ENCODE measurements at regions not wholly inside any gene's neighbourhood (a gene's known extent, or its start where the extent isn't known, plus 50 kb on each side); places are given as distances from the start of the nearest gene placed in this dataset.

DNA sequence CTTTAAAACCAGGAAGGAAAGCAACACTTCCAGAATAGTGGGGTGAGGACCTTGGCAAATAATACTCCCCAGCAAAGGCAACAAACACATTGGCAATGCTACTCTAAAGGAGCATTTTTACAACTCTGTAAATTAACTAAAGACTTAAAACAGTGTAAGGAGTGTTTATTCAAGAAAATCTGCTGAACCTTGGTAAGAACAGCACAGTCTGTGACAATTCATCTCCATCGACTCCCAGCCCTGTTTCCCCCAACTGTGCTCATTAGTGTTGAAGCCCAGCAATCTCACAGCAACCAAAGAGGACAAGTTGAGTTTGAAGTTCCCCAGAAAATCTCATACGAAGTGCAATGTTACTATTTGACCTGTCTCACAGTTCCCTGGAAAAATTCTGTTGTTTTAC is 884.9 kb downstream of the C6orf118 start:
- DNase-seq: no peak

DNA sequence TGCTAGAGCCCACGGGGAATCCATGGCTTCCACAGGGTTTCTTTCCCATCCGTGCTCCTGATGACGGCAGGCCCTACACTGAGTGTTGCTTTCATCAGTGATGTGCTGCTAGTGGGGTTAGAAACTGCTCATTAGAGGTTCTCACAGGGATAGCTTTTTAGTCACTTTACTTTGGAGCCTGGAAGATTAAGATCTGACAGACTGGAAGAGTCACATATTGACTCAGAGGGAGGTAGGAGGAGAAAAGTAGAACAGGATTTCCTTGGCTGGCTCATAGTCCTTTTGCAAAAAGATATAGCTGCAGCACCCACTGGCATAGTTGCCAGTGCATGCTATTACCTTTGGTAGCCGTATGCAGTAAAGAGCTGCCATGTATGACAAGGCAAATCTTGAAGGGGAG is 890.3 kb downstream of the C6orf118 start:
- no peak for DNase-seq

DNA sequence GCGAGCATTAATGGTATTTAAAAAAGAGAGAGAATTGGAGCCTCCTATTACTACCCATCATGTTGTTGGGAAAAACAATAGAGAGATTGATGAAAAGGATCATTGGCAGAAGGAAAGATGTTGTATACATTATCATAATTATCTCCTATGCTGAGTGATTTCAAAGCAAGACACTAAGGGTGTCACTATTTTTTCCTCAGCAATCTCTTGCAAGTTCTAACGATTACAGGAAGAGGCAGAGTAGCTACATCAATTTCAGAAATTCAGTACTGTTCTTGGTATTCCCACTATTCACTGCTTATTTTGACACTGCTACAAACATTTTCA is 891.2 kb downstream of the C6orf118 start:
- DNase-seq: no peak

DNA sequence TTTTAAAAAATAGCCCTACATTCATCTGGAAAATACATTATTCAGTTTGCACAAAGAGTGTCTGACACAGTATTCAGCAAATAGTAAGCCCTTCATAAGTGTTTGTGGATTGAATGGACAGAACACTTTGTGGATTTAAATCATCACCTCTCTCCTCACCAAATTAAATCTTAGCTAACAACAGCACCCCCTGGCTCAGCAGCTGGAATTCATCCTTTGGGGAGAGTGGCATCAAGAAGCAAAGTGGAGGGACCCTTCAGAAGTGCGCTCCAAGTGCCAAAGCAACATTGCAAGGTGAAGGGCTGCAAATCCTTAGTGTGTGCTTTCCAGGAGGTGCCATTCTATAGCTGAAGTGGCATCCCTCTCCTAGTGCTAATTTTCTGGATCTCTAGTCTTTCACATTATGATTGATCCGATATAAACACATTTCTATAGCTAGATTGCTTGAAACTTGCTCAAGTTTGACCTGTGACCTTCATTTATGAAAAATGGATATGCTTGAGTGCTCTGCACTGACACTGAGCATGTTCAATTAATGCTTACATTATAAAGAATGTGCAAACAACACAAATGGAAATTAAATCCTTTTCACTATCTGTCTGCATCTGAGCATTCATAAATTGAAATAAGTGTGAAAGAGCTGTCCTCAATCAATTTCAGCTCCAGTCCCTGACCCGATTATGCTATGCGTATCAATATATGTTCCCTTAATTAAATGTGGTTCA is 891.7 kb downstream of the C6orf118 start:
- DNase-seq: no peak

DNA sequence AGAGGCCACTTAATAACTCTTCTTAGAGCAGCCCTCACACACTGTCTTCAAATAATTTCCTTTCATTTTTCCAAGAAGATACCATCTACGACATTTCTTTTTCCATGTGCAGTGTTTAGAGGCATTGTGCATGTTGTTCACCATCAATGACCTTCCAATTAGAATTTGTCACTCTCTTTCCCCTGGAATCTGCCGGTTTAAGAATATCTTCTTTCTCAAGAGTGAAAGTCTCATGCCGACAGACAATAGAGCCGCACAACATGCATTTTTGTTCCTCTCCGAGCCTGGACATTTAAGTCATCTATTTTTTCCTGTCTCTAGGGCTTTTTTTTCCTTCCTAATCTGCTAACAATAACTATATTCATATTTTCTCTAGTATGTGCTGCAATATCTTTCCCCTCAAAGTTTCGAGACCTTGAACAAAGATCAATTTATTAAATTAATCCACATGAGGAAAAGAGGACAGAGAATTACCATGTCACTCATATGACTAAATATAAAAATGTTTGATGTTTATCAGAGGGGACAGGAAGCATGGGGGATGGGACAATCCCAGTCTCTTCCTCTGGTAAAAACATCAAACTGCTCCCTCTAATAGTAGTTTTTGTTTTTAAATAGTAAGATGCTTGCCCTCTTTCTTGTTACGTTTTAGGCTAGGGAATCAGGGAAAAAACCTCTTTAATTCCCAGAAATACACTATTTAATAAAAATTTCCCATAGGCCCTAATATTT is 893.4 kb downstream of the C6orf118 start:
- DNase-seq: no peak

DNA sequence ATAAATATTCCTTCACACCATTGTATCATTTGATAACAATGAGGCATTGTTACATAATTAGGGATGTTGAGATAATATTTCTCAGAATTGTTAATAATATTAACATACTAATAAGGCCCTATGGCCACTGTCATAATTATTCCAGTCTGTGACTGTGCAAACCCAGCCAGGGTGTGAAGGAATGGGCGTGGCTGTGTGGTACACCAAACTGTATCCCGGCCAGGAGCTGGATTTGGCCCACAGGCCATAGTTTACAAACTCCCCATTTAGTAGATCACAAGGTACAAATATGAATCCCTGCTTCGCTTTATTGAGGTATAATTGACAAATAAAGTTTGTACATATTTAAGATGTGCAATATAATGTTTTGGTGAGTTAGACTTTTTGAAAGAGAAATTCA is 894.7 kb downstream of the C6orf118 start:
- no peak for DNase-seq

DNA sequence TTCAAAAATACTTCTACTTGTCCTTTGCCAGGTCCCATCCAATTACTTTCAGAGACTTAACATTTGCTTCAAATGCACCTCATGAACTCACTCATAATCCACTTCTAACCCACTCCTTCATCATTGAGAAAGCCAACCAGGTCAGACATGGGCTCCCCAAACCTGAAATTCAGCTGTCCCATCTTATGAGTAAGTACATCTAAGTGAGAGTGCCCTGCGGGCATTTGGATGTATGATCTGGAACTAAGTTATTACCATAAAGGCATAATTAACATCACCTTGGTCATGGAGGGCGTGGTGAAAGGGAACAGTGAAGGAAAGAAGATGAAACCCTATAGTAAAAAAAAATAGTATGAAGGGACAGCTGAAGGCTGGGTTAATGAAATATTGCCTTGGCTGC is 896.8 kb downstream of the C6orf118 start:
- DNase-seq: no peak

DNA sequence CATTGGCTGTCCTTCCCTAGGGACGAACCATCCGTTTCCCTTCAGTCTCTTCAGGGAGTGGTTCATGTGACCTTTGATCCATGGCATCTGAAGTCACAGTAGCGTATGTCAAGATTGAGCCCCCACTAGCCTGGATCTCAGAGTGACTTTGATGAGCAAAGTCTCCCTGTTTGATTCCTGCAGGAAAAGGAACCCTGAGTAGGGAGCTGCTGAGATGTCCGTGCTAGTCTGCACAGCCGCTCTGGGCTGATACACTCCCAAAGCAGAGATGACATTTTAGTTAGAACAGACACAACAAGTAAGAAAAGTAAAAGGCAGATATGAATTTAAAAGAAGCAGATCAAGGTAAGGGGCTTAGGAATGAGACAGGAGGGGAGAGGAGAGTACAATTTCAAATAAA is 899.4 kb downstream of the C6orf118 start:
- no peak for DNase-seq

DNA sequence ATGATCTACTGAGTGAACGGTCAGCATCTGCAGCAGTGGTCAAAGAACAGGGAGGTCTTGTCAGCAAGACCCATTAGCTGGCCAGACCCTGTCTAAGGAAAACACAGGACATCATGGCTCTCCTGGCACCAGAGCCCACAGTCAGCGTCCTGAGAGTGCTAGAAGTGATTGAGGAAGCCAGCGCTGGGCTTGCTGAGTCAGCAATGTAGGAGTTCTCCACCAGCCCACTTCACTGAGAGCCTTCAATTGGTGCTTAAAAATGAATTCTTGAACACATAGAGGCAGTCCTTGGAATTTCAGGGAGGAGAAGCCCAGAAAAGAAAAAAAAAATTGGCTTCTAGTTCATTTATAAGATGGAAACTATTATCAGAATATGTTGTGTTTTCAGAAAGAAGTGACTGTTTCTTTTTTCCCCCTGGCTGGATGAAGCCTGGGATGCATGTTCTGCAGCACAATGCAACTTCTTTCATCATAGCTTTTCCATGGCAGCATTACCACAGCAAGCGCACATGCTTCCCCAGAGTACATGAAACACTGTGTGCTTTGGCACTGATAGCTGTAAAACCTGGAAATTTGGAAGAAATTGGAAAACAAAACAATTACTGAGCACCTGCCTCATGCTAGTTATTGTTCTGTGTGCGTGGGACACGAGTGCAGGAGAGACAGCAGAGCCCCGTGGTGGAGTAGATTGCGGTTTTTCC is 899.9 kb downstream of the C6orf118 start:
- DNase-seq: no peak

DNA sequence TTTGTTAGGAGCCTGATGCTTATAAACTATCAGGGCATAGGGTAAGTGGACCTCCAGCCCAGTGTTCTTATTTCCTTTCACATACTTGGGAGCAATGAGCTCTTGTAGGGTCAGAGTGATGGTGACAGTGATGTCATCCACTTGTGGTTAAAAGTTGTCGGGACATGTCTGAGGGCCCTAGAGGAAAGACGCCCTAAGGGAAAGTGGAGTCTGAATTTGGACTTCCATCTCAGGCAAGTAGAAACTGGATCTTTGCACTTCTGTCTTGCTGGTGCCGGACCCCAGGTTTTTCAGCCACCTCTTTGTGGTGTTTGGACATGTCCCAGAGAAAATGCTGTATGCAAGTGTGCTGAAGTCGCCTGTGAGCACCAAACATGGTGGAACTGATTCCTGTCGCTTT is 900.5 kb downstream of the C6orf118 start:
- no peak for DNase-seq

DNA sequence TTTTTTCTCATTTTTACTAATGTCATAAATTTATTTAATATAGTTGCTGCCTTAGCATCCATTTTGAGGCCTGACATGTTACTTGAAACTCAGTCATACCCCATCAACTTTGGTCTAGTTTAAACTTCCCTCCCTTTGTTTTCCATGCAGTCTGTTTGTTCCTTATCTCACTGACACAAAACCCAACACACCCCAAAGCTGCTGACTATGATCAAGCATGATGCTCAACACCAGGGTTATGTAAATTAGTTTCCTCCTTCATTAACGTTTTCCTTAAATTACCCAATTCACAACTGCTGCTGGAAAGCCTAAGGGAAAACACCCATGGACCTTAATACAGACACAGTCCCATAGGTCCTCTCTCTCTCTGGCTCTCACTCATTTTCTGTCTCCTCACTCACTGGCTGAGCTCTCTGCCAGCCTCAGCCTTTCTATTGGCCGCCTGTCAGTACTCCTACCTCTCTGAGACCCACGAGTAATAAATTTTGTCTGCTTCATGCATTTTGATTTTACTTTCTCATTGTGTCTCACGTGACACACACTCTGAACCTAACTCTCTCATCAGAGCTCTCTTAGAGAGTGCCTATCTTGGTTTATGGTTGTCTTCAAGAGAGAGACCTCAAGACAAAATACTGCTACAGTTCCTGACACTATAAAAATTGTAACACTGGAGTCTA is 904.5 kb downstream of the C6orf118 start:
- DNase-seq: no peak

DNA sequence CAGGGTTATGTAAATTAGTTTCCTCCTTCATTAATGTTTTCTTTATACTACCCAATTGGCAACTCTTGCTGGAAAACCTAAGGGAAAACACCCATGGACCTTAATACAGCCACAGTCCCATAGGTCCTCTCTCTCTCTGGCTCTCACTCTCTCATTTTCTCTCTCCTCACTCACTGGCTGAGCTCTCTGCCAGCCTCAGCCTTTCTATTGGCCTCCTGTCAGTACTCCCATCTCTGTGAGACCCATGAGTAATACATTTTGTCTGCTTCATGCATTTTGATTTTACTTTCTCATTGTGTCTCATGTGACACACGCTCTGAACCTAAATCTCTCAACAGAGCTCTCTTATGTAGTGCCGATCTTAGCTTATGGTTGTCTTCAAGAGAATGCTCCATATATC is 907.5 kb downstream of the C6orf118 start:
- DNase-seq: no peak

DNA sequence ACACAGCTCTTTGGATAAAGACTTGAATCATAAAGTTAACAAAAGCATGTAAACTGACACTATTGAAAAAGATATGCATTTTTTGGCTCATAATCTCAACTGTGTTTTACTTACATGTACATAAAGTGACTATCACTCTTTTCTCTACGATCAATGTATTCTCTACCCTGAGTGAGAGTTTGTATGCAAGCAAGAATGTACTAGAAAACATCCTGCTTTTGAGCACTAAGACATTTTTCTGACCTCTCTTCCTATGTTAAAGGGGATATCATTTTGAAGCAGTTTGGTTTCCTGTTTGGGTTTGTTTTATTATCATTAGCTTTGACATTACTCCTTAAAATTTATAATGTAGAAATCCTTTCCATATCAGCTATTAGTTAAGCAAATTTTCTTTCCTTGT is 910.8 kb downstream of the C6orf118 start:
- no peak for DNase-seq

DNA sequence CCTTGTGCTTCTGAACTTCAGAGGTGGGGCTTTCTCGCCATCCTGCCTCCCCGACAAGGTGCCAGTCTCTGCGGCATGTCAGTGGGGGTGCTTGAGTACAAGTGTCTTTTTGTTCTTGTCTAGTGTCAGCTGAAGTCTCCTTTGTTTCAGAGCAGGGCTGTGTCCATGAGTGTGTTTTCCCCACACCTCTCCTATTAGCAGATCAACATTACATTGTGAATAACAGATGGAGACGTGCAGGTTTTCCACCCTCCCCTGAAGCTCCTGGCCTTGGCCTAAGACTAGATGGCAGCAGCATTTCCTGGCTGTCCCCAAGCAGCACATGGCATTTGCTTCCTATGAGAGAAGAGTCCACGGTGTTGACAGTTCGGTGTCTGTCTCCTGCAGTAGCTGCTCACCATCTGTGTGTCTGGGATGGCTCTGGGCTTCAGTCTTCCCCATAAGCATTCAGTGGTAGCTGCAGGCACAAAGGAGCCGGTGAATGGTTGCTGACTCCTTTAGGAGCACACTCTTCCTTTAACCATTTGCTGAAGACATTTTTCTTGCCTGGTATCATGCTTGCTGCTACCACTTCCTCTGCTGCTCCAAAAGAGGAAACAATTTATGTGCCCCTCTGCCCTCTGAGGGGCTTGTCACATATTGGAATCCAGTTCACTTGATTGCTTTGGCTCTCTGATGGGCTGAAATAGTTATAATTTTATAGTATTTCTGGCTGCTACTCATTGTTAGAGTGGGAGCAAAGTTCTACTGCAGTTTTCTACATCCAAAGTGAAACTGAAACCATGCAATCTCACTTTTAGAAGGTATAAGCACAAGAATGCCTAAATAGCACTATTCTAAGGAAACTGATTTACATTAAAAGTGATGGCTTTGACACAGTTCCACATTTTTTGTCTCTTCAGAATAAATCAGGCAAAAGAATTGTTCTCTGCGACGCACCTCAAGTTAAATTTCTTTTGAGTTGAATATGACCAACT is 913.0 kb downstream of the C6orf118 start:
- no peak for DNase-seq

DNA sequence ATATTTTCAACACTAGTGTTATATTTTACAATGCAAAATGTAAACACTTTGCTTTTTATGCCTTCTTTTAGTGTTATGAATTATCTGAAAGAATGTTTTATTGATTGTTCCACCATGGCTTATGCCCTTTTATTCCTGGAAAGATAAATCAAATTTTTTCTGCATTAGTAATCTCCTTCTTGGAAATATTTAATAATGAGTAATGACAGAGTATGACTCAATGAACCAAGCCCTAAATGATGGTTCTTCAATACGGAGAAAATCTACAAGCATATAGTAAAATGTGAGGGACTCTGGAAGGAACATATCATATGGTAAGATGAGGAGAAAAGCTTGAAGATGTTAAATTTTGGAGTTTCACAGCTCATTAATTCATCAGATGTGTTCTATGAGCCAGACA is 929.6 kb downstream of the C6orf118 start:
- DNase-seq: no peak

DNA sequence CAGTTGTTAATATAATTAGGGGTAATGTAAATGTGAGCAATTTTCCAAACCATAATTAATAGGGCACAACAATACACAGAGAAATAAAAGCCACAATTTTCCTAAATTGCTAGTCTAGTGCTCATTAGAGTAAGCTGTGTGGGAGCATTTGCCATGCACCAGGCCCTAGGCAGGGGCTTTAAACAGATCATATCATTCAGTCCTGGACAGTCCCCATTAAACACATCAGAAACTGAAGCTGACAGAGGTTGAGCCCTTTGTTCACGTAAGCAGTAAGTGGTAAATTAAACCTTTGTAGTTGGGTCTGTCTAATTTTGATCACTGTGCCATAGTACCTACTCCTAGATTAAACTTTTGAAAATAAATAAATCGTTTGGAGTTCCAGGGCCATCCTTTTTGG is 931.1 kb downstream of the C6orf118 start:
- DNase-seq: no peak

DNA sequence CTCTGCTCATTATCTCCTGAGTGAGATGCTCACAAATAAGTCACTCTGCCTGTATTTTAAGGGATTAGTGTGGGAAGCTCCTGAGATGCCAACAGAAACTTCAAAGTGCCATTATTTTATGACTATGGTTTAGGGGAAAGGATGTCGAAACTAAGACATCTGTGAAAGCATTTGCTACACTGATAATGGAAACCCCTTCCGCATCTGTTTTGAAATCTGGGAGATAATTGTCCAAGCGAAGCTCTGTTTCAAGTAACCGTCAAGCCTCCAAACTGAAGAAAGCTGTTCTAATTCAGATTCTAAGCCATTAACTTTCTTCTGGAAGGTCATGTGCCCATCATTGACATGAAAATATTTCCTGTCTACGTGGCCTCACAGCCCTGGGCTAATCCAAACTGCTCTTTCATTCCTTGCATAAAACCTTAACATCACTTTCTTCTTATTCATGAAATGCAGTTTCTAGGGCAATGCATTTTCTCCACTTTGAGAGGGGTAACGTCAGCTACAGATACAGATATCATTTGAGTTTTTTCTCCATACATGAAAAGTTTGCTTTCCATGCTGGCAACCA is 932.0 kb downstream of the C6orf118 start:
- DNase-seq: no peak

DNA sequence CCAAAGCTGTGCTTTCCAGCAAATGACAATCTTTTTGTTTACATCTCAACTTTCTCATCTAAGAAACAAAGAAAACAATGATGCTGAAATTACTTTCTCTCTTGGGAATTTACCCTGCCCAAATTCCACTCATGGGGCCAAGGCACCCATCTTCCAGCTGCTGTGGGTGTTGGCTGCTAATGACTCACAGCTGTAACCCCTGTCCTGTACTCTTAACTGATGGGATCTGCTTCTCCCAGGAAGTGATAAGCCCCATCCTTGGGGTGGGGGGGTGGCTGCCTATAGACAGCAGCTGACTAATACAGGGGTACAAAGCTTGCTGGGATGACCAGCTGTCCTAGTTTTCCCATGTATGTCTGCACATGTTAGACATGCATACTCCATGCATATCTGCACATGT is 938.6 kb downstream of the C6orf118 start:
- no peak for DNase-seq

DNA sequence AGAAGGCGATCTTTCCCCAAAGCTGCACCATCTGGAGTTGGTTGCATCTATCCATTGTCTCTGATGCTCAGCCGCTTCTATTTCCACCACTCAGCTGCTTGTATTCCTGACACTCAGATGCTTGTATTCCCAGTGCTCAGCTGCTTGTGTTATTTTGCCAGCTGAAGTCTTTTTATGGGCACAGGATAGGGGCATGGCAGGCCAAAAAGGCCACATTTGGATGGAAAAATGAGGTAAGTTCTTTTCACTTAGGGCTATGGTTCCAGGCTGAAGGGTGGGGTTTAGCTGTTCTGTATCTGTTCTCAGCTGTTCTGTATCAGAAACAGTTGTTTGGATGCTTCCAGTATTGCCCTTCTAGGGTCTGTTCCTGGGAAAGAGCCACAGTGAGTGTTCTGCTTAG is 944.9 kb downstream of the QKI start:
- DNase-seq: no peak

DNA sequence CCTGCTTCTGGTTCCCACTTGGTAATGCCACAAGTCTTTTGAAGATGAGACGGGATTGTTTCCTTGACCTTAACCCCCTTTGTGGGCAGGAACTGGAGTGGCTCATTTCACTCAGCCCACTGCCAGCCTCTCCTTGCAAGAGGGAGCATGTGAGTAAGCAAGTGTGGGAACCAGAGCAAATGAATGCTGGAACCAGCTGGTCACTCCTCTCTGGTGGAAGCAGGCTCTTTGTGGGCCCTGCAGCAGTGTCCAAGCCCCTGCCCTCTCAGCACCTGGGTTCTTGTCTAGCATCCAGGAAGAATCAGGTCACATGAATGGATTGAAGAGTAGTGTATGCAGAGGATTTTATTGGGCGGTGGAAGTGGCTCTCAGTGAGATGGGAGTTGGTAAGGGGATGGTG is 944.5 kb downstream of the QKI start:
- no peak for DNase-seq

DNA sequence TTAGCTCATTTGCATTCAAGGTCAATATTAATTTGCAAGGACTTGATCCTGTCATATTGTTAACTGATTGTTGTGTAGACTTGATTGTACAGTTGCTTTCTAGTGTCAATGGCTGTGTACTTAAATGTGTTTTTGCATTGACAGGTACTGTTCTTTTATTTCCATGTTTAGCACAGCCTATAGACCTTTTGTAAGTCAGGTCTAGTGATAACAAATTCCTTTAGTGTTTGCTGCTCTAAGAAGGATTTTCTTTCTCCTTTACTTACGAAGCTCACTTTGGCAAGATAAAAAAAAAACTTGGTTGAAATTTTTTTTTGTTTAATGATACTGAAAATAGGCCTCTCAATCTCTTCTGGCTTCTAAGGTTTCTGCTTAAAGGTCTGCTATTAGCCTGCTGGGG is 942.3 kb downstream of the QKI start:
- no peak for DNase-seq

DNA sequence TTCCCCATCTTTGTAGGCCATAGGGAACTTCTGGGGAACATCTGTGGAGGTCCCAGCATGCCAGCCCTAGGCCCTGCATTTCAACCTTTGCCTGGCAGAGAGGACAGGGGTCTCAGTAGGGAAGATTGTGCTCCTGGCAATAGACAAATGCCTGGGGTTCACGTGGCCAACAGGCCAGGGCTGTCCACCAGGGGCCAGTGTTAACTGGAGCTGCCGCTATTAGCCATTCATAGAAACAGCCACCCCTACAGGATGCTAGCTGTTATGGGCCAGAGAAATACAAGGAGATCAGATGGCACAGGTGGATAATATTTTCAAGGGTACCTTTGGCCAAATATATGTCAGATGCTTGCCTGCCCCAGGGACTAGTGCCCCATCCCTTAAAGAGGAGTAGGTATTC is 932.9 kb downstream of the QKI start:
- DNase-seq: no peak
